Testis (tissue), 2 donors: ENCODE measurements at regions not wholly inside any gene's neighbourhood (a gene's known extent, or its start where the extent isn't known, plus 50 kb on each side); places are given as distances from the start of the nearest gene placed in this dataset.

Experiments
- DNase-seq: peaks from one replicate; pipeline ENCODE4 v3.0.0-alpha.2; 2019
- H3K27ac ChIP-seq, 2 donors: fragments of 200-600 bp; sonication (generic); one replicate each; pipeline ENCODE4 v1.5.1; 2019
- H3K27me3 ChIP-seq: fragments of 200-600 bp; sonication (generic); one replicate; pipeline ENCODE4 v1.5.1; 2019
- H3K36me3 ChIP-seq: fragments of 200-600 bp; sonication (generic); one replicate; pipeline ENCODE4 v1.5.1; 2017; ENCODE audit warnings: low read depth; ENCODE audit errors: missing control alignments
- H3K4me1 ChIP-seq: fragments of 200-600 bp; sonication (generic); one replicate; pipeline ENCODE4 v1.5.1; 2019
- H3K4me3 ChIP-seq, 2 donors: fragments of 200-600 bp; sonication (generic); one replicate each; pipeline ENCODE4 v1.5.1; 2017 to 2019
- H3K9me3 ChIP-seq: fragments of 200-600 bp; sonication (generic); one replicate; pipeline ENCODE4 v1.5.1; 2017
- POLR2A ChIP-seq: fragments of 450-650 bp; IDR thresholded peaks from one replicate; pipeline ENCODE4 v1.6.1; 2017; ENCODE audit warnings: antibody characterized with exemption, mild to moderate bottlenecking, moderate library complexity
- WGBS, 2 donors: methylation state at CpG; one replicate each; pipeline ENCODE4 v1.1.5; 2018; 5-methylcytosine and 5-hydroxymethylcytosine counted together
- intact Hi-C: fragments of 100-400 bp; cut with DNase I; formaldehyde crosslinking; loops from one replicate; pipeline ENCODE4 v1.15.1; 2023; ENCODE audit warnings: low total_unique reads
- TF ChIP-seq, protein P1 (sequence below), 3 experiments: fragments of 450-650 bp in 2 of 3; fragments of 200-600 bp in 1 of 3; sonication (generic) in 1 of 3; IDR thresholded peaks; one replicate each; pipeline ENCODE4 v1.5.1; 2016 to 2019; ENCODE audit warnings: antibody characterized with exemption in 3 of 3, mild to moderate bottlenecking in 2 of 3, moderate library complexity in 1 of 3

DNA sequence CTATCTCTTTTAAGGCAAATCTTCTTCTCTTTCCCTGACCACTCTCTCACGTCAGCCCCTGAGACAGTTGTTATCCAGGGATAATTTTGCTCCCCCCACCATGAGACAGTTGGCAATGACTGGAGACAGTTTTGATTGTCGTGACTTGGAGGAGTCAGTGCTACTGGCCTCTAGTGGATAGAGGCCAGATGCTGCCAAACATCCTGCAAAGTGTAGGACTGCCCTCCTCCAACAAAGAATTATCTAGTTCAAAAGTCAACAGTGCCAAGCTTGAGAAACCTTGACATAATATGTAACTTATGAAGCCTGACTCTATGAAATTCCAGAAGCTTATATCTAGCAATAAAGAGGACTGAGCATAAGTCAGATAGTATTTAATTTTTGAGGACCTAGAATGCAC is 502.1 kb upstream of the IGFBP7 start:
- no peak for TF ChIP-seq POLR2A
- TF ChIP-seq, protein P1, sequence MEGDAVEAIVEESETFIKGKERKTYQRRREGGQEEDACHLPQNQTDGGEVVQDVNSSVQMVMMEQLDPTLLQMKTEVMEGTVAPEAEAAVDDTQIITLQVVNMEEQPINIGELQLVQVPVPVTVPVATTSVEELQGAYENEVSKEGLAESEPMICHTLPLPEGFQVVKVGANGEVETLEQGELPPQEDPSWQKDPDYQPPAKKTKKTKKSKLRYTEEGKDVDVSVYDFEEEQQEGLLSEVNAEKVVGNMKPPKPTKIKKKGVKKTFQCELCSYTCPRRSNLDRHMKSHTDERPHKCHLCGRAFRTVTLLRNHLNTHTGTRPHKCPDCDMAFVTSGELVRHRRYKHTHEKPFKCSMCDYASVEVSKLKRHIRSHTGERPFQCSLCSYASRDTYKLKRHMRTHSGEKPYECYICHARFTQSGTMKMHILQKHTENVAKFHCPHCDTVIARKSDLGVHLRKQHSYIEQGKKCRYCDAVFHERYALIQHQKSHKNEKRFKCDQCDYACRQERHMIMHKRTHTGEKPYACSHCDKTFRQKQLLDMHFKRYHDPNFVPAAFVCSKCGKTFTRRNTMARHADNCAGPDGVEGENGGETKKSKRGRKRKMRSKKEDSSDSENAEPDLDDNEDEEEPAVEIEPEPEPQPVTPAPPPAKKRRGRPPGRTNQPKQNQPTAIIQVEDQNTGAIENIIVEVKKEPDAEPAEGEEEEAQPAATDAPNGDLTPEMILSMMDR (IDR thresholded peaks at IDR 0.05), result no peak
- Histone ChIP-seq H3K27ac (no peak overlapping the region), H3K36me3 (no peaks in the 10 kb centered on the region), H3K4me1 (no peaks in the 10 kb centered on the region), H3K9me3 (no peaks in the 10 kb centered on the region), H3K4me3 (no peak overlapping the region), H3K27me3 (no peaks in the 10 kb centered on the region)
- 45% methylated on average over 2 of the region's 2 CpGs for WGBS, 2 donors
- intact Hi-C loops, result no loop called here
- no peak for DNase-seq

DNA sequence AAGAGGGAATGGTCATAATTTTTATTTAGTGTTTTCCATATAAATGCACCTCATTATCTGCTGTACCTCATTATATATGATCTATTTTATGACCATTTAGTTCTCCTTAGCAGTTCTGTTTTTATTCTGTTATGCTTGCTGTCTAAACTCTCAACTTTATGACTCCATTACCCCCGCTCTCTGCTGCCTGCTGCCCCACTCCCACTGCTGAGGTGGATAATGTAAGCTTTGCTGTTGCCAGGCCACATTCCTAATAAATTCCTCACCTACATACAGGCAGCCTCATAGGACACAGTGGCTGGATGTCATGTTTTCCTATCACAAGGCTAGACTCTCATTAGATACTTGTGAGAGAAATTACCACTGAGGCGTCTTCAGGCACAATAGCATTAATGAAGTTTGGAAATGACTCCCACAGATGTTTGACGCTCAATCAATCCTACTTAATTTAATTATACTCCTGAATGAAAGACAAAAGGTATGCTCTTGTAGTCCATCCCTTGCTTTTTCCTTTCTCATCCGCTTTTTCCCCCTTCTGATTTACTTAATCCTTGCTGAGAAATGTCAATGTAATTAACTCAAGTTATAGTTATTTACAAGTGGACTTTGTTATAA is 497.5 kb upstream of the IGFBP7 start:
- H3K27ac ChIP-seq, result no peak overlapping the region
- no peaks in the 10 kb centered on the region for H3K36me3 ChIP-seq
- no peak for TF ChIP-seq POLR2A
- TF ChIP-seq, protein P1 (IDR thresholded peaks at IDR 0.05), result no peak
- no peak for DNase-seq
- H3K27me3 ChIP-seq, result no peaks in the 10 kb centered on the region
- intact Hi-C loops, result no loop called here
- no peaks in the 10 kb centered on the region for H3K4me1 ChIP-seq
- H3K9me3 ChIP-seq, result no peaks in the 10 kb centered on the region
- no peak overlapping the region for H3K4me3 ChIP-seq
- 66 to 78% methylated on average over 4 of the region's 4 CpGs for WGBS, 2 donors

DNA sequence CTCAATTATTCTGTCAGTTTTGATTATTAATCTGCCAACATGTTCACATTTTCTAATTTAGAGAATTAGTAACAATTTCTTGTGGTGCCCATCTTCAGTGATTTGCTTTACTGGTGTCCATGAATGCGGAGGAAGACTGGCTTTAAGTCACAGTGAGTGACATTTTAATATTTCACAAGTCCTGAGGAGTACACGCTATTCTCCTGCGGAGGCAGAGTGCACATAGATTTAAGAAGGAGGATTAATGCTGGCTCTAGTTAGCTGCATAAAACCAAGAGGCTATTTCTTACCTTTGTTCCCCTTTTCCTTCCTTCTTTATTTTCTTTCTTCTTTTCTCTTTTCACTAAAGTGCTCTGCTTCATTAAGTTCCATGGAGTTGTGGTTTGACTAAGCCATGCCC is 495.2 kb upstream of the IGFBP7 start:
- intact Hi-C loops, result no loop called here
- TF ChIP-seq, protein P1 (IDR thresholded peaks at IDR 0.05), result no peak
- no peak for TF ChIP-seq POLR2A
- no peaks in the 10 kb centered on the region for H3K4me1 ChIP-seq
- H3K9me3 ChIP-seq, result no peaks in the 10 kb centered on the region
- DNase-seq, result no peak
- no peak overlapping the region for H3K4me3 ChIP-seq
- 75 to 88% methylated on average over 3 of the region's 3 CpGs for WGBS, 2 donors
- no peaks in the 10 kb centered on the region for H3K27me3 ChIP-seq
- no peaks in the 10 kb centered on the region for H3K36me3 ChIP-seq
- no peak overlapping the region for H3K27ac ChIP-seq

DNA sequence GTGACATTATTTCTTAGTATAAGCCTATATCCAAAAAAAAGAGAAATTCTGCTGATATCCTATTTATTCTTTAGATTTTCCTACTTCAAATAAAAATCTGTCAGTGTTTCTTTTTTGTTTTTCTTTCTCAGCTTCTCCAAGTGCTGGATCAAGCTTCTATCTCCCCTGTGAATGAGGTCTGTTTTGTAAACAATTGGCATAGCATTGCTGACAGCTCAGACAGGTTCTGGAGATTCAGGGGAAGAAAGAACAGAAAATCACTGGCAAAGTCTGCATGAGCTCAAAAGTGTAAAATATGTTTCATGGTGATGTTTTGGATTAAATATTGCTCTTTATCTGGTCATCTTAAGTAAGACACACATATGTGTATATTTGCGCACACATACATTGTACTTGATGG is 492.0 kb upstream of the IGFBP7 start:
- TF ChIP-seq POLR2A, result no peak
- TF ChIP-seq, protein P1 (IDR thresholded peaks at IDR 0.05), result no peak
- 100% methylated on average over 1 of the region's 1 CpG for WGBS, 2 donors

DNA sequence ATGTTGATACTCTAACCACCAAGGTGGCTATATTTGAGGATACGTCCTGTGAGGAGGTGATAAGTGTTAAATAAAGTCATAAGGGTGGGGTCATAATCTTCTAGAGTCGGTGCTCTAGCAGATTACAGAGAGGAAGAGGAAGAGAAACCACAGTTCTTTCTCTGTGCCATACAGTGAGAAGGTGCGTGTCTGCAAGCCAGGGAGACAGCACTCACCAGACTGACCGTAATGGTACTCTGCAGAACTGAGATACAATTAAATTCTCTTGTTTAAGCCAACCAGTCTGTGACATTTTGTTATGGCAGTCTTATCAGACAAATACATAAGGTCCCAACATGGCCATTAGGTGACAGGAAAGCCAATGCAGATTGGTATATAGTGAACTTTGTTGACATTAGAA is 480.9 kb upstream of the IGFBP7 start:
- H3K36me3 ChIP-seq, result no peaks in the 10 kb centered on the region

More for the DNA sequence above, 492.0 kb upstream of the IGFBP7 start:
- Histone ChIP-seq H3K27me3 (no peaks in the 10 kb centered on the region), H3K36me3 (no peaks in the 10 kb centered on the region), H3K9me3 (no peaks in the 10 kb centered on the region), H3K27ac (no peak overlapping the region), H3K4me1 (no peaks in the 10 kb centered on the region), H3K4me3 (no peak overlapping the region)
- intact Hi-C loops, result no loop called here
- no peak for DNase-seq

More for the DNA sequence above, 480.9 kb upstream of the IGFBP7 start:
- Histone ChIP-seq H3K9me3 (no peaks in the 10 kb centered on the region), H3K4me3 (no peak overlapping the region), H3K27ac (no peak overlapping the region), H3K27me3 (no peaks in the 10 kb centered on the region), H3K4me1 (no peaks in the 10 kb centered on the region)
- intact Hi-C loops, result no loop called here
- no peak for DNase-seq
- WGBS, 2 donors, result 67 to 77% methylated on average over 4 of the region's 4 CpGs
- no peak for TF ChIP-seq POLR2A
- TF ChIP-seq, protein P1 (IDR thresholded peaks at IDR 0.05), result no peak
